ENCODE measurements at regions not wholly inside any gene's neighbourhood (a gene's known extent, or its start where the extent isn't known, plus 50 kb on each side); places are given as distances from the start of the nearest gene placed in this dataset.
"Not testable (repeated sequence)": the region's sequence is repeated elsewhere in the genome, so short reads cannot be mapped to it uniquely, and the experiment has no call there.

GRCh38 chr20:22055981-22056380 is 350.5 kb downstream of the PAX1 start:
- WGBS (ENCODE audit: insufficient coverage) = no CpG with 5 or more reads among the region's 1 CpG
- Histone ChIP-seq H3K27ac (ENCODE audit: low read length) (no peak overlapping the region), H3K4me1 (ENCODE audit: control insufficient read depth, insufficient read depth, low read length) (no peaks in the 10 kb centered on the region), H3K27me3 (ENCODE audit: control insufficient read depth, insufficient read depth, low read length) (no peaks in the 10 kb centered on the region), H3K4me3 (ENCODE audit: low read length) (no peak overlapping the region), H3K9me3 (replicated peaks; ENCODE audit: control insufficient read depth, low read depth, low read length) (no peaks in the 10 kb centered on the region), H3K36me3 (ENCODE audit: control insufficient read depth, insufficient read depth, low read length) (no peaks in the 10 kb centered on the region)
- DNase-seq = no peak

- WGBS (ENCODE audit: insufficient coverage) = no CpG with 5 or more reads among the region's 1 CpG
- no peak overlapping the region for H3K4me3 ChIP-seq (ENCODE audit: low read length)
- no peaks in the 10 kb centered on the region for H3K9me3 ChIP-seq (replicated peaks; ENCODE audit: control insufficient read depth, low read depth, low read length)
- H3K27me3 ChIP-seq (ENCODE audit: control insufficient read depth, insufficient read depth, low read length) = no peaks in the 10 kb centered on the region
- H3K36me3 ChIP-seq (ENCODE audit: control insufficient read depth, insufficient read depth, low read length) = no peaks in the 10 kb centered on the region
- DNase-seq = no peak
- no peak overlapping the region for H3K27ac ChIP-seq (ENCODE audit: low read length)
- H3K4me1 ChIP-seq (ENCODE audit: control insufficient read depth, insufficient read depth, low read length) = no peaks in the 10 kb centered on the region
Observed at GRCh38 chr20:22052025-22052650, 346.7 kb downstream of the PAX1 start.

- 86% methylated on average over 5 of the region's 13 CpGs for WGBS (ENCODE audit: insufficient coverage)
- not testable (repeated sequence) for H3K27ac ChIP-seq (ENCODE audit: low read length)
Observed at GRCh38 chr20:22045956-22046507, 340.6 kb downstream of the PAX1 start.

GRCh38 chr20:22027423-22027822 is 322.0 kb downstream of the PAX1 start:
- Histone ChIP-seq H3K9me3 (replicated peaks; ENCODE audit: control insufficient read depth, low read depth, low read length) (no peaks in the 10 kb centered on the region), H3K4me1 (ENCODE audit: control insufficient read depth, insufficient read depth, low read length) (no peaks in the 10 kb centered on the region), H3K27me3 (ENCODE audit: control insufficient read depth, insufficient read depth, low read length) (no peaks in the 10 kb centered on the region), H3K27ac (ENCODE audit: low read length) (no peak overlapping the region), H3K36me3 (ENCODE audit: control insufficient read depth, insufficient read depth, low read length) (no peaks in the 10 kb centered on the region), H3K4me3 (ENCODE audit: low read length) (no peak overlapping the region)
- DNase-seq = no peak
- no CpG with 5 or more reads among the region's 1 CpG for WGBS (ENCODE audit: insufficient coverage)

More at GRCh38 chr20:22045956-22046507, 340.6 kb downstream of the PAX1 start:
- H3K4me3 ChIP-seq (ENCODE audit: low read length); H3K4me1 ChIP-seq (ENCODE audit: control insufficient read depth, insufficient read depth, low read length); DNase-seq; H3K9me3 ChIP-seq (replicated peaks; ENCODE audit: control insufficient read depth, low read depth, low read length); H3K36me3 ChIP-seq (ENCODE audit: control insufficient read depth, insufficient read depth, low read length); H3K27me3 ChIP-seq (ENCODE audit: control insufficient read depth, insufficient read depth, low read length): not testable (repeated sequence)

GRCh38 chr20:22020201-22020600 is 314.7 kb downstream of the PAX1 start:
- Histone ChIP-seq H3K36me3 (ENCODE audit: control insufficient read depth, insufficient read depth, low read length) (no peaks in the 10 kb centered on the region), H3K27me3 (ENCODE audit: control insufficient read depth, insufficient read depth, low read length) (no peaks in the 10 kb centered on the region), H3K9me3 (replicated peaks; ENCODE audit: control insufficient read depth, low read depth, low read length) (no peaks in the 10 kb centered on the region), H3K4me1 (ENCODE audit: control insufficient read depth, insufficient read depth, low read length) (no peaks in the 10 kb centered on the region), H3K27ac (ENCODE audit: low read length) (no peak overlapping the region), H3K4me3 (ENCODE audit: low read length) (no peak overlapping the region)
- WGBS (ENCODE audit: insufficient coverage) = 33% methylated on average over 2 of the region's 4 CpGs
- DNase-seq = peak; percentile 25

- DNase-seq = peak; percentile 64
- Histone ChIP-seq H3K9me3 (replicated peaks; ENCODE audit: control insufficient read depth, low read depth, low read length) (peaks cover 4% of the 10 kb centered on the region), H3K27ac (ENCODE audit: low read length) (no peak overlapping the region), H3K4me1 (ENCODE audit: control insufficient read depth, insufficient read depth, low read length) (peaks cover 5% of the 10 kb centered on the region), H3K27me3 (ENCODE audit: control insufficient read depth, insufficient read depth, low read length) (no peaks in the 10 kb centered on the region), H3K4me3 (ENCODE audit: low read length) (no peak overlapping the region), H3K36me3 (ENCODE audit: control insufficient read depth, insufficient read depth, low read length) (no peaks in the 10 kb centered on the region)
- WGBS (ENCODE audit: insufficient coverage) = no CpG with 5 or more reads among the region's 3 CpGs
Observed at GRCh38 chr20:22008456-22008855, 303.0 kb downstream of the PAX1 start.

GRCh38 chr20:22006306-22006705 is 300.8 kb downstream of the PAX1 start:
- Histone ChIP-seq H3K9me3 (replicated peaks; ENCODE audit: control insufficient read depth, low read depth, low read length) (peaks cover 4% of the 10 kb centered on the region), H3K4me1 (ENCODE audit: control insufficient read depth, insufficient read depth, low read length) (peaks cover 5% of the 10 kb centered on the region), H3K27me3 (ENCODE audit: control insufficient read depth, insufficient read depth, low read length) (no peaks in the 10 kb centered on the region), H3K4me3 (ENCODE audit: low read length) (no peak overlapping the region), H3K36me3 (ENCODE audit: control insufficient read depth, insufficient read depth, low read length) (no peaks in the 10 kb centered on the region), H3K27ac (ENCODE audit: low read length) (no peak overlapping the region)
- DNase-seq = no peak

- no peak overlapping the region for H3K27ac ChIP-seq (ENCODE audit: low read length)
- no peaks in the 10 kb centered on the region for H3K36me3 ChIP-seq (ENCODE audit: control insufficient read depth, insufficient read depth, low read length)
- H3K4me3 ChIP-seq (ENCODE audit: low read length) = no peak overlapping the region
- H3K27me3 ChIP-seq (ENCODE audit: control insufficient read depth, insufficient read depth, low read length) = no peaks in the 10 kb centered on the region
- DNase-seq = no peak
- no CpG with 5 or more reads among the region's 2 CpGs for whole genome bisulfite sequencing (ENCODE audit: insufficient coverage)
- peaks cover 4% of the 10 kb centered on the region for H3K9me3 ChIP-seq (replicated peaks; ENCODE audit: control insufficient read depth, low read depth, low read length)
- H3K4me1 ChIP-seq (ENCODE audit: control insufficient read depth, insufficient read depth, low read length) = peaks cover 5% of the 10 kb centered on the region
Observed at GRCh38 chr20:22005535-22005934, 300.1 kb downstream of the PAX1 start.

GRCh38 chr20:22004946-22005345 is 299.5 kb downstream of the PAX1 start:
- H3K36me3 ChIP-seq (ENCODE audit: control insufficient read depth, insufficient read depth, low read length) = no peaks in the 10 kb centered on the region
- no peak for DNase-seq
- no peak overlapping the region for H3K27ac ChIP-seq (ENCODE audit: low read length)
- no peak overlapping the region for H3K4me3 ChIP-seq (ENCODE audit: low read length)
- H3K27me3 ChIP-seq (ENCODE audit: control insufficient read depth, insufficient read depth, low read length) = no peaks in the 10 kb centered on the region
- peaks cover 4% of the 10 kb centered on the region for H3K9me3 ChIP-seq (replicated peaks; ENCODE audit: control insufficient read depth, low read depth, low read length)
- H3K4me1 ChIP-seq (ENCODE audit: control insufficient read depth, insufficient read depth, low read length) = peaks cover 5% of the 10 kb centered on the region
- no CpG with 5 or more reads among the region's 2 CpGs for WGBS (ENCODE audit: insufficient coverage)

GRCh38 chr20:22003680-22004079 is 298.2 kb downstream of the PAX1 start:
- Histone ChIP-seq H3K4me3 (ENCODE audit: low read length) (no peak overlapping the region), H3K36me3 (ENCODE audit: control insufficient read depth, insufficient read depth, low read length) (no peaks in the 10 kb centered on the region), H3K9me3 (replicated peaks; ENCODE audit: control insufficient read depth, low read depth, low read length) (no peaks in the 10 kb centered on the region), H3K27ac (ENCODE audit: low read length) (no peak overlapping the region), H3K27me3 (ENCODE audit: control insufficient read depth, insufficient read depth, low read length) (no peaks in the 10 kb centered on the region), H3K4me1 (ENCODE audit: control insufficient read depth, insufficient read depth, low read length) (peaks cover 5% of the 10 kb centered on the region)
- no peak for DNase-seq

- H3K9me3 ChIP-seq (replicated peaks; ENCODE audit: control insufficient read depth, low read depth, low read length) = no peaks in the 10 kb centered on the region
- no peak overlapping the region for H3K27ac ChIP-seq (ENCODE audit: low read length)
- no CpG with 5 or more reads among the region's 1 CpG for WGBS (ENCODE audit: insufficient coverage)
- no peak for DNase-seq
- H3K4me3 ChIP-seq (ENCODE audit: low read length) = no peak overlapping the region
- no peaks in the 10 kb centered on the region for H3K4me1 ChIP-seq (ENCODE audit: control insufficient read depth, insufficient read depth, low read length)
- no peaks in the 10 kb centered on the region for H3K36me3 ChIP-seq (ENCODE audit: control insufficient read depth, insufficient read depth, low read length)
- no peaks in the 10 kb centered on the region for H3K27me3 ChIP-seq (ENCODE audit: control insufficient read depth, insufficient read depth, low read length)
Observed at GRCh38 chr20:22001886-22002285, 296.4 kb downstream of the PAX1 start.

Measured in muscle of leg (tissue), 3 donors.